GM23338 (cell line): ENCODE measurements at regions not wholly inside any gene's neighbourhood (a gene's known extent, or its start where the extent isn't known, plus 50 kb on each side); places are given as distances from the start of the nearest gene placed in this dataset.
A peak's percentile ranks its signal among the peaks of the same experiment; 100 is the strongest.

ENCODE experiments used
- ATAC-seq: fragments of 200-7000 bp; cut with Tn5 transposase; 3 replicates; pipeline ENCODE4 v1.9.1; 2020
- DNase-seq: peaks from one replicate; pipeline ENCODE4 v3.0.0-alpha.2; 2015; ENCODE audit warnings: low spot score
- H2AFZ ChIP-seq: fragments of 200-600 bp; sonication (generic); 2 replicates; pipeline ENCODE4 v1.8.0; 2016; ENCODE audit warnings: antibody characterized with exemption, mild to moderate bottlenecking, moderate library complexity
- H3F3A ChIP-seq: fragments of 200-600 bp; sonication (generic); replicated peaks from 2 replicates; pipeline ENCODE4 v1.8.0; 2017; ENCODE audit warnings: antibody characterized with exemption, mixed run types, low read depth
- H3K27ac ChIP-seq: fragments of 200-600 bp; sonication (generic); 2 replicates; pipeline ENCODE4 v1.6.1; 2016; ENCODE audit warnings: low read depth
- H3K27me3 ChIP-seq: fragments of 200-600 bp; sonication (generic); 2 replicates; pipeline ENCODE4 v1.8.0; 2016; ENCODE audit warnings: mild to moderate bottlenecking, mixed run types, moderate library complexity; ENCODE audit not compliant: insufficient read depth
- H3K36me3 ChIP-seq: fragments of 200-600 bp; sonication (generic); 2 replicates; pipeline ENCODE4 v1.8.0; 2016; ENCODE audit warnings: mild to moderate bottlenecking; ENCODE audit not compliant: insufficient read depth
- H3K4me1 ChIP-seq: fragments of 200-600 bp; sonication (generic); 2 replicates; pipeline ENCODE4 v1.8.0; 2016; ENCODE audit warnings: mild to moderate bottlenecking, moderate library complexity; ENCODE audit not compliant: insufficient read depth
- H3K4me2 ChIP-seq: fragments of 200-600 bp; sonication (generic); 2 replicates; pipeline ENCODE4 v1.7.1; 2017; ENCODE audit warnings: mixed run types
- H3K4me3 ChIP-seq: fragments of 200-600 bp; sonication (generic); 2 replicates; pipeline ENCODE4 v1.6.1; 2016; ENCODE audit warnings: mixed run types
- H3K79me2 ChIP-seq: fragments of 200-600 bp; sonication (generic); replicated peaks from 2 replicates; pipeline ENCODE4 v1.8.0; 2017; ENCODE audit warnings: mild to moderate bottlenecking; ENCODE audit not compliant: insufficient read depth
- H3K9me2 ChIP-seq: fragments of 200-600 bp; sonication (generic); 2 replicates; pipeline ENCODE4 v1.8.0; 2017; ENCODE audit not compliant: insufficient read depth
- H4K20me1 ChIP-seq: fragments of 200-600 bp; sonication (generic); replicated peaks from 2 replicates; pipeline ENCODE4 v1.8.0; 2017; ENCODE audit warnings: mild to moderate bottlenecking; ENCODE audit not compliant: insufficient read depth
- H3K27ac Mint-ChIP-seq: 2 replicates; pipeline ENCODE4 v1.8.0; 2020; ENCODE audit warnings: inconsistent platforms, mild to moderate bottlenecking, moderate library complexity, mixed read lengths
- H3K27me3 Mint-ChIP-seq: 3 replicates; pipeline ENCODE4 v1.8.0; 2022; ENCODE audit warnings: low read depth, mild to moderate bottlenecking, moderate library complexity, mixed read lengths, inconsistent platforms; ENCODE audit not compliant: insufficient read depth, poor library complexity
- H3K36me3 Mint-ChIP-seq: 3 replicates; pipeline ENCODE4 v1.8.0; 2021; ENCODE audit warnings: low read depth, mild to moderate bottlenecking, inconsistent platforms, moderate library complexity, mixed read lengths
- H3K4me1 Mint-ChIP-seq: 3 replicates; pipeline ENCODE4 v1.8.0; 2020; ENCODE audit warnings: mild to moderate bottlenecking, inconsistent platforms, mixed read lengths
- H3K4me3 Mint-ChIP-seq: 3 replicates; pipeline ENCODE4 v1.8.0; 2021; ENCODE audit warnings: moderate library complexity, mild to moderate bottlenecking, inconsistent platforms, mixed read lengths
- H3K9me3 Mint-ChIP-seq: 3 replicates; pipeline ENCODE4 v1.8.0; 2020; ENCODE audit warnings: moderate library complexity, mild to moderate bottlenecking, inconsistent platforms, mixed read lengths
- EZH2 ChIP-seq: fragments of 200-600 bp; sonication (generic); IDR thresholded peaks from one replicate; pipeline ENCODE4 v1.8.0; 2017; ENCODE audit warnings: antibody characterized with exemption, mild to moderate bottlenecking, low read depth; ENCODE audit not compliant: unreplicated experiment
- JUNB ChIP-seq: IDR thresholded peaks from one replicate; pipeline ENCODE4 v1.6.1; 2016; ENCODE audit warnings: antibody characterized with exemption; ENCODE audit not compliant: unreplicated experiment
- POLR2AphosphoS5 ChIP-seq: IDR thresholded peaks from 2 replicates; pipeline ENCODE4 v1.6.1; 2016; ENCODE audit warnings: antibody characterized with exemption, low read depth
- REST ChIP-seq: IDR thresholded peaks from one replicate; pipeline ENCODE4 v1.6.1; 2018; ENCODE audit warnings: antibody characterized with exemption; ENCODE audit not compliant: unreplicated experiment
- STAT1 ChIP-seq: IDR thresholded peaks from one replicate; pipeline ENCODE4 v1.6.1; 2016; ENCODE audit warnings: antibody characterized with exemption; ENCODE audit not compliant: unreplicated experiment
- TF ChIP-seq, protein P1 (sequence below): IDR thresholded peaks from 2 replicates; pipeline ENCODE4 v1.6.1; 2016; ENCODE audit warnings: antibody characterized with exemption

DNA sequence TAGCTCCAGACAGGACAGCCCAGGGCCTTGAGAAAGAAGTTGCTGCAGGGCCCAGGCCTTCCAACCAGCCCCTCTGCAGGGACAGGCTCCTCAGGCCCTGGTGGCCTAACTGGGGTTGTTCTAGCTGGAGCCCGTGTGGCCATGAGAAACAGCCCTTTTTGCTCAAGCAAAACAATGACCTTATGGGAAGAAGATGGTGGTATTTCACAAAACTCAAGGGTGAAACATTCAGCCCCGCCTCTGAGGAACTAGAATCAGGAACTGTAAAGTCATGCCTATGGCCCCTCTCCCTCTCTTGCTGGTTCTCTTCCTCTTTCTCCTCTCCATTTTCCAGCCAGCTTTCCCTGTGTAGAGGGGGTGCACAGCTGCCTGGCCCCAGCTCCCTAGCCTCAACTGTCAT lies 273.3 kb downstream of the RPLP1 start:
- H3K27ac ChIP-seq: no peak overlapping the region
- H2AFZ ChIP-seq: peak overlapping the region; percentile 43; the same call in 1 of the 2 replicates
- Mint-ChIP-seq H3K9me3 (no peaks in the 10 kb centered on the region; the same call in 2 of the 3 replicates), H3K36me3 (no peaks in the 10 kb centered on the region), H3K4me1 (peaks cover 24% of the 10 kb centered on the region), H3K4me3 (no peak overlapping the region), H3K27ac (peak overlapping the region; percentile 80; the same call in 1 of the 2 replicates), H3K27me3 (peaks cover 3% of the 10 kb centered on the region)
- no peaks in the 10 kb centered on the region for H3F3A ChIP-seq
- no peak for ATAC-seq
- H3K36me3 ChIP-seq: no peaks in the 10 kb centered on the region
- no peak for TF ChIP-seq POLR2AphosphoS5
- TF ChIP-seq STAT1: no peak
- H3K4me2 ChIP-seq: no peak overlapping the region
- no peaks in the 10 kb centered on the region for H3K79me2 ChIP-seq
- H3K27me3 ChIP-seq: no peaks in the 10 kb centered on the region
- peaks cover 7% of the 10 kb centered on the region; the same call in 1 of the 2 replicates for H3K4me1 ChIP-seq
- no peak for DNase-seq
- no peaks in the 10 kb centered on the region for H4K20me1 ChIP-seq
- H3K4me3 ChIP-seq: no peak overlapping the region
- H3K9me2 ChIP-seq: no peaks in the 10 kb centered on the region

DNA sequence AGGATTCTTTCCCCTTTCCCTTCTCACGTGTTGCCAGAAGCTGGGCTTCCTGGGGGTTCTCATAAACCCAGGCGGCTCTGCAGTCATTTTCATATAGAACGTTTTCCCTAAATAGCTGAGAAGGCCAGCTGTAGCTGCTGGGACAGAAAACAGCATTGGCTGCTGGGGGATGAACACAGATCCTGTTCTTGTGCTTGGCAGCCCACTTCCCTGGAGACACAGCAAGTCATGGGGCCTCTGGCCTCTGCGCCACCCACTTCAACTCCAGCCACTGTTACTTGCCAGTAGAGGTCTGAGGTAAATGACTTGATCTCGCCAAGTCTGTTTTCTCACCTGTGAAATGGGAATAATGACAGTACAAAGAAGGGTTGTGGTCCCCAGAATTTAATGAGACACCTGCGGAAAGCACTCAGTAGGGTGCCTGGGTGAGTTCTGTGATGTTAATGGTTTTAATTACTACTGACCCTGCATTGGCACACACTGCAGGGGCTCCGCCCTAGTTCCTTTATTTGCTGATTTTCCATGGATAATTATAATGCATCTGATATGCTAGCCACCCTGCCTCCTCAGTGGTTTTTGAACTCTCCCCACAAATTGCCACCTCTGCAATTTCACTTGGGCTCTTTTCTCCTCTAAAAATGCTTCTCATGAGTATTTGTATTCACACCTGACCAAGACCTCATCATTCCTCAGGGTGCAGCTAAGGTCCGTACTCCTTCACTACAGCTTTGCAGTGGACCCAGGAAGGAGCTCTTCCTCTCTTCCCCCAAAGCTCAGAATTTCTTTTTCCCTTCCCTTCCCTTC lies 274.7 kb downstream of the RPLP1 start:
- DNase-seq: no peak
- Histone ChIP-seq H3F3A (no peaks in the 10 kb centered on the region), H3K9me2 (no peaks in the 10 kb centered on the region), H3K4me3 (no peak overlapping the region), H3K4me1 (peaks cover 12% of the 10 kb centered on the region; the same call in 1 of the 2 replicates), H3K4me2 (peak overlapping the region; percentile 1; the same call in 1 of the 2 replicates), H4K20me1 (no peaks in the 10 kb centered on the region), H2AFZ (peak overlapping the region; percentile 47), H3K36me3 (no peaks in the 10 kb centered on the region), H3K79me2 (no peaks in the 10 kb centered on the region), H3K27ac (0 out of 2 replicates have a peak overlapping the region, but pooled peaks have one; percentile 45), H3K27me3 (no peaks in the 10 kb centered on the region)
- Mint-ChIP-seq H3K9me3 (no peaks in the 10 kb centered on the region; the same call in 2 of the 3 replicates), H3K4me3 (no peak overlapping the region), H3K36me3 (no peaks in the 10 kb centered on the region), H3K4me1 (peaks cover 26% of the 10 kb centered on the region), H3K27me3 (peaks cover 3% of the 10 kb centered on the region), H3K27ac (no peak overlapping the region)
- peak; percentile 26 for ATAC-seq
- no peak for TF ChIP-seq JUNB
- no peak for TF ChIP-seq POLR2AphosphoS5
- no peak for TF ChIP-seq EZH2
- TF ChIP-seq, protein P1, sequence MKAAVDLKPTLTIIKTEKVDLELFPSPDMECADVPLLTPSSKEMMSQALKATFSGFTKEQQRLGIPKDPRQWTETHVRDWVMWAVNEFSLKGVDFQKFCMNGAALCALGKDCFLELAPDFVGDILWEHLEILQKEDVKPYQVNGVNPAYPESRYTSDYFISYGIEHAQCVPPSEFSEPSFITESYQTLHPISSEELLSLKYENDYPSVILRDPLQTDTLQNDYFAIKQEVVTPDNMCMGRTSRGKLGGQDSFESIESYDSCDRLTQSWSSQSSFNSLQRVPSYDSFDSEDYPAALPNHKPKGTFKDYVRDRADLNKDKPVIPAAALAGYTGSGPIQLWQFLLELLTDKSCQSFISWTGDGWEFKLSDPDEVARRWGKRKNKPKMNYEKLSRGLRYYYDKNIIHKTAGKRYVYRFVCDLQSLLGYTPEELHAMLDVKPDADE: no peak
- TF ChIP-seq REST: no peak
